ENCODE measurements at regions not wholly inside any gene's neighbourhood (a gene's known extent, or its start where the extent isn't known, plus 50 kb on each side); places are given as distances from the start of the nearest gene placed in this dataset.

- no peak for TF ChIP-seq CTCF (IDR thresholded peaks at IDR 0.05)
- Histone ChIP-seq H3K27ac (no peak overlapping the region), H3K4me3 (no peak overlapping the region)
- no peak for DNase-seq (ENCODE audit: low spot score)
Observed at GRCh38 chr11:23288003-23288783, 427.9 kb upstream of the CCDC179 start.

GRCh38 chr11:23295241-23295640 lies 435.0 kb upstream of the CCDC179 start:
- DNase-seq (ENCODE audit: low spot score), result no peak
- H3K27ac ChIP-seq, result no peak overlapping the region
- H3K4me3 ChIP-seq, result no peak overlapping the region
- no peak for TF ChIP-seq CTCF (IDR thresholded peaks at IDR 0.05)

GRCh38 chr11:23308041-23308440 lies 447.8 kb upstream of the CCDC179 start:
- peak overlapping the region in 1 of 2 donors; percentile 28 for H3K27ac ChIP-seq
- TF ChIP-seq CTCF (IDR thresholded peaks at IDR 0.05), result no peak
- no peak for DNase-seq (ENCODE audit: low spot score)
- no peak overlapping the region for H3K4me3 ChIP-seq

GRCh38 chr11:23310276-23310675 lies 450.0 kb upstream of the CCDC179 start:
- Histone ChIP-seq H3K27ac (no peak overlapping the region), H3K4me3 (no peak overlapping the region)
- no peak for TF ChIP-seq CTCF (IDR thresholded peaks at IDR 0.05)
- no peak for DNase-seq (ENCODE audit: low spot score)

- Histone ChIP-seq H3K27ac (no peak overlapping the region), H3K4me3 (no peak overlapping the region)
- no peak for TF ChIP-seq CTCF (IDR thresholded peaks at IDR 0.05)
- no peak for DNase-seq (ENCODE audit: low spot score)
Observed at GRCh38 chr11:23311986-23312940, 452.0 kb upstream of the CCDC179 start.

- TF ChIP-seq CTCF (IDR thresholded peaks at IDR 0.05), result no peak
- no peak for DNase-seq (ENCODE audit: low spot score)
- no peak overlapping the region for H3K4me3 ChIP-seq
- H3K27ac ChIP-seq, result no peak overlapping the region
Observed at GRCh38 chr11:23313001-23313400, 452.7 kb upstream of the CCDC179 start.

Measured in coronary artery (tissue), 2 donors.